Medulla oblongata (tissue), 1 donor: ENCODE measurements at regions not wholly inside any gene's neighbourhood (a gene's known extent, or its start where the extent isn't known, plus 50 kb on each side); places are given as distances from the start of the nearest gene placed in this dataset.

Experiments
- DNase-seq: peaks from one replicate; pipeline ENCODE4 v3.0.0-alpha.2; 2015; ENCODE audit errors: extremely low spot score

- DNase-seq, result no peak
Measured at GRCh38 chr13:80469105-80469852, 128.4 kb upstream of the SPRY2 start.

GRCh38 chr13:80465321-80465720 is 124.4 kb upstream of the SPRY2 start:
- no peak for DNase-seq

GRCh38 chr13:80463673-80464352 is 122.9 kb upstream of the SPRY2 start:
- no peak for DNase-seq

DNA sequence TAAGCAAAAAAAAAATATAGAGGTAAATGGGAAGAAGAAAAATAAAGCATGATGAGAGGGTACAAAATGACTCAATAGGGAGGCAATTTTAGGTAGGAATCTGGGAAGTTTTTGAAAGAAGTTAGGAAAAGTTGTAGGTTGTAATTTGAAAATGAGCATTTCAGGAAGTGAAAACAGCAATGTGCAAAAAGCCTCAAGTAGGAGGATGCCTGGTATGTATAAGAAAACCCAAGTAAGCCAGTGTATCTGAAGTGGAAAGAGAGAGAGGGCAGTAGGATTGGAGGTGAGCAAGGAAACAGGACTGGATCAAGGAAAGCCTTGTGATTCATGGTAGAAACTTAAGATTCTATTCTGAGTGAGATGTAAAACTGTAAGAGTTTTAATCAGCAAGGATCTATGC is 121.6 kb upstream of the SPRY2 start:
- DNase-seq, result no peak

DNA sequence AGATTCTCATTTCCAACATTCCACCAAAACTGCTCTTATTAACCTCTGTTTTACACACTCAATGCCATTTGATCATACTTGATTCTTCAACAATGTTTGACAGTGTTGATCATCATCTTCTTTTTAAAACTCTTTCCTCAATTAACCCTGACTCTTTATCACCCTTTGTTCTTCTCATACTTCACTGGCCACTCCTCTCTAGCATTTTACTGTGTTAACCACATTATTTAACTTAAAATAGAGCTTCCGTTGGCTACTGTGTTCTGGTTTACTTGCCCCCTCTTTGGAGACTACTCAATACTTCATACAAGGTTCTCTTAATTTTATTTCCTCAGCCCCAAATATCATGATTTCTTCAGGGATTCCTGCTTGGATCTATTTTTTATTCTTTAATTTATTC is 121.1 kb upstream of the SPRY2 start:
- no peak for DNase-seq

GRCh38 chr13:80458543-80458942 is 117.6 kb upstream of the SPRY2 start:
- no peak for DNase-seq

DNA sequence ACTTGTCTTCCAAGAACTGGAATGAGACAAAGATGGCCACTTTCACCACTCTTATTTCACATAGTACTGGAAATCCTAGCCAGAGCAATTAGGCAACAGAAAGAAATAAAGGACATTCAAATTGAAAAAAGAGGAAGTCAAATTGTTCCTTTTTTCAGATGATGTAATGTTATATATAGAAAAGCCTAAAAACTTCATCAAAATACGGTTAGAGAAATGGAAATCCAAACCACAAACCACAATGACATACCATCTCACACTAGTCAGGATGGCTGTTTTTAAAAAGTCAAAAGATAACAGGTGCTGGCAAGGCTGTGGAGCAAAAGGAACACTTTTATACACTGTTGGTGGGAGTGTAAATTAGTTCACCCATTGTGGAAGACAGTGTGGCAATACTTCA is 113.3 kb upstream of the SPRY2 start:
- peak; percentile 30 for DNase-seq

- no peak for DNase-seq
Measured at GRCh38 chr13:80452279-80452678, 111.4 kb upstream of the SPRY2 start.

GRCh38 chr13:80451641-80452040 is 110.7 kb upstream of the SPRY2 start:
- no peak for DNase-seq

- no peak for DNase-seq
Measured at GRCh38 chr13:80450386-80450785, 109.5 kb upstream of the SPRY2 start.

DNA sequence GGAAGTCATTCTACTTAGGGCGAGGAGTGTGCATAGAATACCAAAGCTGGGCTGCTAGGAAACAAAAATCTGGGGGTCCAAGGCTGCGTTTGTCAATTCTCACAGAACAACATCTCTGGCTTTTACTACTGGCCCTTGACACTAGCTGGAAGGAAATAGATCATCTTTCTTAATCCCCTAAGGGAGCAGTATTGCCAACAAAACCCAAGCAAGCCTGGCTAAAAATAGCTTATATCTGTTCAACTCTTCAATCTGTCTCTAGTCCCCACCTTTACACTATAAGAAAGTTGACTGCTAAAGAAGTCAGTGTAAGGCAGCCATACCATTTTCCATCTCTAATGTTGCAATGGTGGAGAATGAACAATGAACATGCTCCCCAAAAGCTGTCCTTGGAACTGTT is 107.8 kb upstream of the SPRY2 start:
- no peak for DNase-seq

DNA sequence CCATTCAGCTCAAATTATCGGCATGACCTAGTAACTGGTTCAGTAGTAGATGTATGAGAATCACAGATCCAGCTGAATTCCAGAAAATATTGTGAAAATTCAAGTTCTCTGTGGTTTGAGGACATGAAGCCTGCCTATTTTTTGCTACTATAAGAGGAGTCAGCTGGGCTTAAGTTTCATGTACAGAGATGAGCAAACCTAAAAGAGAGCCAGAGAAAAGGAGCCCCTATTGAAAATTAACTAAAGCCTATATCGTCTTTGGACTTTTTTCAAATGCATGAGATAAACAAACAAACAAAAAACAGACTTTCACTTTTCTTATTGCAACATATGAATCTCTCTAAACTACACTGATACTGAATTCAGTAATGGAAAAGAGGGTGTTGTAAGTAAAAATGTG is 106.8 kb upstream of the SPRY2 start:
- DNase-seq, result no peak

GRCh38 chr13:80444240-80445015 is 103.5 kb upstream of the SPRY2 start:
- peak; percentile 63 for DNase-seq

- no peak for DNase-seq
Measured at GRCh38 chr13:80442609-80443008, 101.7 kb upstream of the SPRY2 start.

- DNase-seq, result no peak
Measured at GRCh38 chr13:80441968-80442367, 101.0 kb upstream of the SPRY2 start.

- DNase-seq, result no peak
Measured at GRCh38 chr13:80438521-80438920, 97.6 kb upstream of the SPRY2 start.

DNA sequence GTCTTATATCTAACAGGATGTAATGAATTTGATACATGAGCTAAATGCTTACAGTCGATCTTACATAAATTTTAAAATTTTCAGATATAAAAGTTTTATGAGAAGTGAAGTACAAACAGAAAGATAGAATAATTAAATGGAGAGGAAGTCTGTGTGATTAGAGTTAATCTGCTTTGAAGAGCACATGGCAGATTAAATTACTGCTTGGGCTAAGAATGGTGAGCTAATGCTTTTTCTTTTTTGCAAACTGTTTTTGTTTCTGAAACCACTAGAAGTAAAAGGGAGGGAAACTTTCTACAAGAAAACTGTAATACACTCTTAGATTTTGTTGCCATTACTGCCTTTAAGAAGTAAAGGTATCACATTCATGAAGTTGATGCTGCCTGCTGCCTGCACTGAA is 96.3 kb upstream of the SPRY2 start:
- no peak for DNase-seq

DNA sequence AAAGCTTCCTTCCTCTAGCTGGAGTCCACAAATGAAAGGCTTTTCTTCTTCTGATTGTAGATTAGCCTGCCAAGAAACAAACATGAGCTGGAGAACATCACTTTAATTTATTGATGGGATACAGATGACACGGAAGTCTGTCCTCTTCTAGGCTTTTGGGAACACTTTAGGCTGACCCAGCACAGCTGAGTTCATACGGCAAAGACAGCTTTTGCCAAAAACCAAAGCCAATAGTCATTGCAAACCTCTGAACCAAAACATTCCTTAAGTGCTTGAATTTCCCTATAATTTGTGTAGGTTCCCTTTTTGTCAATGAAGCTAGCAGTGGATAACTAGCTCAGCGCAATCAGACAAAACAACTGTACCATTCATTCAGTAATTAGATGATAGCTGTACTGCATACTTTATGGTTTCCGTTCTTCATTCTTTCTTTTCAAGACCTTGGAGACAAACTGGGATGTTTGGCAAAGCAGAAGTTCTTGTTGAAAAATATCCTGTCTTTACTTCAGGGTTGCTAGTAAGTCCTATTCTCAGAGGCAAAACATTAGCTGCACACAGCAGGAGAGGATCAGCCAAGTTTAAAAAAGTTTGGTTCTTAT is 95.7 kb upstream of the SPRY2 start:
- DNase-seq, result peak; percentile 26

DNA sequence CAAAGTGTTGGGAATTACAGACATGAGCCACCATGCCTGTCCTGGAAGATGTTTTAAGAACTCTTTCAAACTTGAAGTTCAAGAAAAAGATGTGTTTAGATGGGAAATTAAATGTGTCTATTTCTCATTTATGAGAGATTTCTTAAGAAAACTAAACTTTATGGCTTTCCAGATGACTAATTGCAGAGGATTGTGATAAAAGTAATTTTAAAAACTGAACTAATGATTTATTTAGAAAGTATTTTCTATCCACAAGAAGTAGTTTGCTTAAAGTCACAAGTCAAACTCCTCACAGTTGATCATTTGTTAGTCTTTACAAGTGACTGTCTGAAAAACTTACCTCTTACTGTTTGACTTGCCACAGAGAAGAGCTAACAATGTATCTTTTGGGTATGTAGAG is 89.6 kb upstream of the SPRY2 start:
- no peak for DNase-seq

GRCh38 chr13:80428349-80429096 is 87.6 kb upstream of the SPRY2 start:
- DNase-seq, result no peak

- no peak for DNase-seq
Measured at GRCh38 chr13:80419416-80419815, 78.5 kb upstream of the SPRY2 start.

- no peak for DNase-seq
Measured at GRCh38 chr13:80413611-80414010, 72.7 kb upstream of the SPRY2 start.
